ENCODE measurements at regions not wholly inside any gene's neighbourhood (a gene's known extent, or its start where the extent isn't known, plus 50 kb on each side); places are given as distances from the start of the nearest gene placed in this dataset.

DNA sequence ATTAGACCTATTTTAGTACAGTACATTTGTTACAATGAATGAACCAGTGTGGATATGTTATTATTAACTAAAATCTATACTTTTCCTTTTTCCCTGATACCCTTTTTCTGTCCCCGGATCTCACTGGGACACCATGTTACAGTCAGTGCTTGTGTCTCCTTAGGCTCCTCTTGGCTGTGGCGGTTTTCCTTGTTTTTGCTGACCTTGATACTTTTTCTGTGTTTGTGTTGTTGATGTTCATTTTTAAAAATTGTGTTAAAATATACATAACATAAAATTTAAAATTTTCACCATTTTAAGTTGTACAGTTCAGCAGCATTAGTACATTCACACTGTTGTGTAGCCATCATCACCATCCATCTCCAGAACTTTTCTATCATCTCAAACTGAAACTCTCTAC lies 54.2 kb upstream of the OSBPL3 start:
- TF ChIP-seq EZH2phosphoT487 (IDR thresholded peaks at IDR 0.05; ENCODE audit: borderline replicate concordance), result no peak
- TF ChIP-seq, protein P1, sequence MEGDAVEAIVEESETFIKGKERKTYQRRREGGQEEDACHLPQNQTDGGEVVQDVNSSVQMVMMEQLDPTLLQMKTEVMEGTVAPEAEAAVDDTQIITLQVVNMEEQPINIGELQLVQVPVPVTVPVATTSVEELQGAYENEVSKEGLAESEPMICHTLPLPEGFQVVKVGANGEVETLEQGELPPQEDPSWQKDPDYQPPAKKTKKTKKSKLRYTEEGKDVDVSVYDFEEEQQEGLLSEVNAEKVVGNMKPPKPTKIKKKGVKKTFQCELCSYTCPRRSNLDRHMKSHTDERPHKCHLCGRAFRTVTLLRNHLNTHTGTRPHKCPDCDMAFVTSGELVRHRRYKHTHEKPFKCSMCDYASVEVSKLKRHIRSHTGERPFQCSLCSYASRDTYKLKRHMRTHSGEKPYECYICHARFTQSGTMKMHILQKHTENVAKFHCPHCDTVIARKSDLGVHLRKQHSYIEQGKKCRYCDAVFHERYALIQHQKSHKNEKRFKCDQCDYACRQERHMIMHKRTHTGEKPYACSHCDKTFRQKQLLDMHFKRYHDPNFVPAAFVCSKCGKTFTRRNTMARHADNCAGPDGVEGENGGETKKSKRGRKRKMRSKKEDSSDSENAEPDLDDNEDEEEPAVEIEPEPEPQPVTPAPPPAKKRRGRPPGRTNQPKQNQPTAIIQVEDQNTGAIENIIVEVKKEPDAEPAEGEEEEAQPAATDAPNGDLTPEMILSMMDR (conservative IDR thresholded peaks at IDR 0.05; ENCODE audit: low read length), result no peak

Measured in Loucy (cell line).